Activated T-helper 2 cell treated with anti-CD3 and anti-CD28 coated beads, Interferon-gamma antibody, Interleukin-2, Interleukin-4, amounts not matched to agents 10 μg/mL and 5 μg/mL and 100 μg/mL, durations not matched to agents 14 hours and 24 hours and 36 hours (primary cell): ENCODE measurements at regions not wholly inside any gene's neighbourhood (a gene's known extent, or its start where the extent isn't known, plus 50 kb on each side); places are given as distances from the start of the nearest gene placed in this dataset.

Experiments
- DNase-seq: peaks from one replicate; pipeline ENCODE4 v3.0.0; 2021; ENCODE audit warnings: low spot score
- H3K27ac Mint-ChIP-seq: one replicate; pipeline ENCODE4 v1.8.0; 2021; ENCODE audit warnings: mixed read lengths
- H3K27me3 Mint-ChIP-seq: one replicate; pipeline ENCODE4 v1.8.0; 2021; ENCODE audit warnings: low read depth, mixed read lengths
- H3K36me3 Mint-ChIP-seq: one replicate; pipeline ENCODE4 v1.8.0; 2021; ENCODE audit warnings: low read depth, mixed read lengths
- H3K4me1 Mint-ChIP-seq: one replicate; pipeline ENCODE4 v1.8.0; 2021; ENCODE audit warnings: low read depth, mixed read lengths
- H3K4me3 Mint-ChIP-seq: one replicate; pipeline ENCODE4 v1.8.0; 2021; ENCODE audit warnings: low read depth, mild to moderate bottlenecking, moderate library complexity, mixed read lengths
- H3K9me3 Mint-ChIP-seq: one replicate; pipeline ENCODE4 v1.8.0; 2021; ENCODE audit warnings: mixed read lengths
- intact Hi-C: fragments of 100-400 bp; cut with micrococcal nuclease; formaldehyde crosslinking; loops from one replicate; pipeline ENCODE4 v1.15.1; 2023

GRCh38 chr2:67500541-67500940 lies 103.4 kb downstream of the ETAA1 start:
- no peaks in the 10 kb centered on the region for H3K4me1 Mint-ChIP-seq
- no peaks in the 10 kb centered on the region for H3K36me3 Mint-ChIP-seq
- H3K27me3 Mint-ChIP-seq: no peaks in the 10 kb centered on the region
- intact Hi-C loops: no loop called here
- DNase-seq: no peak
- H3K27ac Mint-ChIP-seq: no peak overlapping the region
- H3K9me3 Mint-ChIP-seq: no peaks in the 10 kb centered on the region
- H3K4me3 Mint-ChIP-seq: no peak overlapping the region

GRCh38 chr2:67502346-67503065 lies 105.4 kb downstream of the ETAA1 start:
- Mint-ChIP-seq H3K9me3 (no peaks in the 10 kb centered on the region), H3K36me3 (no peaks in the 10 kb centered on the region), H3K4me3 (no peak overlapping the region), H3K27me3 (no peaks in the 10 kb centered on the region), H3K4me1 (no peaks in the 10 kb centered on the region), H3K27ac (no peak overlapping the region)
- intact Hi-C loops: no loop called here
- no peak for DNase-seq

GRCh38 chr2:67503066-67503795 lies 106.1 kb downstream of the ETAA1 start:
- Mint-ChIP-seq H3K9me3 (no peaks in the 10 kb centered on the region), H3K36me3 (no peaks in the 10 kb centered on the region), H3K4me1 (no peaks in the 10 kb centered on the region), H3K27ac (no peak overlapping the region), H3K4me3 (no peak overlapping the region), H3K27me3 (no peaks in the 10 kb centered on the region)
- intact Hi-C loops: no loop called here
- DNase-seq: no peak

- DNase-seq: no peak
- H3K27me3 Mint-ChIP-seq: no peaks in the 10 kb centered on the region
- no peaks in the 10 kb centered on the region for H3K9me3 Mint-ChIP-seq
- no peaks in the 10 kb centered on the region for H3K4me1 Mint-ChIP-seq
- H3K36me3 Mint-ChIP-seq: no peaks in the 10 kb centered on the region
- intact Hi-C loops: no loop called here
- no peak overlapping the region for H3K27ac Mint-ChIP-seq
- H3K4me3 Mint-ChIP-seq: no peak overlapping the region
Measured at GRCh38 chr2:67510745-67511144, 113.6 kb downstream of the ETAA1 start.

- Mint-ChIP-seq H3K9me3 (no peaks in the 10 kb centered on the region), H3K27ac (no peak overlapping the region), H3K4me3 (no peak overlapping the region), H3K36me3 (no peaks in the 10 kb centered on the region), H3K27me3 (no peaks in the 10 kb centered on the region), H3K4me1 (no peaks in the 10 kb centered on the region)
- no peak for DNase-seq
- intact Hi-C loops: no loop called here
Measured at GRCh38 chr2:67514515-67514914, 117.4 kb downstream of the ETAA1 start.

GRCh38 chr2:67515056-67515455 lies 117.9 kb downstream of the ETAA1 start:
- intact Hi-C loops: no loop called here
- Mint-ChIP-seq H3K27ac (no peak overlapping the region), H3K36me3 (no peaks in the 10 kb centered on the region), H3K4me3 (no peak overlapping the region), H3K27me3 (no peaks in the 10 kb centered on the region), H3K4me1 (no peaks in the 10 kb centered on the region), H3K9me3 (no peaks in the 10 kb centered on the region)
- no peak for DNase-seq

GRCh38 chr2:67515538-67515937 lies 118.4 kb downstream of the ETAA1 start:
- DNase-seq: no peak
- intact Hi-C loops: no loop called here
- H3K9me3 Mint-ChIP-seq: no peaks in the 10 kb centered on the region
- no peaks in the 10 kb centered on the region for H3K4me1 Mint-ChIP-seq
- H3K36me3 Mint-ChIP-seq: no peaks in the 10 kb centered on the region
- no peak overlapping the region for H3K4me3 Mint-ChIP-seq
- no peak overlapping the region for H3K27ac Mint-ChIP-seq
- no peaks in the 10 kb centered on the region for H3K27me3 Mint-ChIP-seq

GRCh38 chr2:67516362-67516761 lies 119.2 kb downstream of the ETAA1 start:
- no peaks in the 10 kb centered on the region for H3K36me3 Mint-ChIP-seq
- no peaks in the 10 kb centered on the region for H3K27me3 Mint-ChIP-seq
- no peaks in the 10 kb centered on the region for H3K9me3 Mint-ChIP-seq

GRCh38 chr2:67516899-67517530 lies 119.9 kb downstream of the ETAA1 start:
- Mint-ChIP-seq H3K4me1 (no peaks in the 10 kb centered on the region), H3K36me3 (no peaks in the 10 kb centered on the region), H3K9me3 (no peaks in the 10 kb centered on the region), H3K27me3 (no peaks in the 10 kb centered on the region), H3K4me3 (no peak overlapping the region), H3K27ac (no peak overlapping the region)
- DNase-seq: no peak
- intact Hi-C loops: no loop called here

More at GRCh38 chr2:67516362-67516761, 119.2 kb downstream of the ETAA1 start:
- no peak overlapping the region for H3K27ac Mint-ChIP-seq
- H3K4me1 Mint-ChIP-seq: no peaks in the 10 kb centered on the region
- no peak overlapping the region for H3K4me3 Mint-ChIP-seq
- intact Hi-C loops: no loop called here
- no peak for DNase-seq

GRCh38 chr2:67522148-67522547 lies 125.0 kb downstream of the ETAA1 start:
- H3K36me3 Mint-ChIP-seq: no peaks in the 10 kb centered on the region
- no peak overlapping the region for H3K27ac Mint-ChIP-seq
- H3K4me3 Mint-ChIP-seq: no peak overlapping the region
- H3K27me3 Mint-ChIP-seq: no peaks in the 10 kb centered on the region
- DNase-seq: no peak
- no peaks in the 10 kb centered on the region for H3K4me1 Mint-ChIP-seq
- no peaks in the 10 kb centered on the region for H3K9me3 Mint-ChIP-seq
- intact Hi-C loops: no loop called here

GRCh38 chr2:67524213-67524612 lies 127.1 kb downstream of the ETAA1 start:
- Mint-ChIP-seq H3K9me3 (no peaks in the 10 kb centered on the region), H3K36me3 (no peaks in the 10 kb centered on the region), H3K4me1 (no peaks in the 10 kb centered on the region), H3K27me3 (no peaks in the 10 kb centered on the region), H3K27ac (no peak overlapping the region), H3K4me3 (no peak overlapping the region)
- intact Hi-C loops: no loop called here
- no peak for DNase-seq

- intact Hi-C loops: no loop called here
- DNase-seq: no peak
- Mint-ChIP-seq H3K9me3 (no peaks in the 10 kb centered on the region), H3K4me3 (no peak overlapping the region), H3K27me3 (no peaks in the 10 kb centered on the region), H3K36me3 (no peaks in the 10 kb centered on the region), H3K27ac (no peak overlapping the region), H3K4me1 (no peaks in the 10 kb centered on the region)
Measured at GRCh38 chr2:67524777-67525176, 127.6 kb downstream of the ETAA1 start.

GRCh38 chr2:67526283-67526682 lies 129.2 kb downstream of the ETAA1 start:
- Mint-ChIP-seq H3K36me3 (no peaks in the 10 kb centered on the region), H3K9me3 (no peaks in the 10 kb centered on the region), H3K27me3 (no peaks in the 10 kb centered on the region), H3K4me1 (no peaks in the 10 kb centered on the region), H3K4me3 (no peak overlapping the region), H3K27ac (no peak overlapping the region)
- intact Hi-C loops: no loop called here
- DNase-seq: no peak
